C1 segment of cervical spinal cord (tissue), 14 donors: ENCODE measurements at regions not wholly inside any gene's neighbourhood (a gene's known extent, or its start where the extent isn't known, plus 50 kb on each side); places are given as distances from the start of the nearest gene placed in this dataset.

Experiments used
- DNase-seq, 14 donors: peaks; one replicate each; lab custom pipeline; 2025; lab: John Stamatoyannopoulos, UW

- no peak for DNase-seq
Observed at GRCh38 chr6:90938122-90938521, 351.2 kb upstream of the MAP3K7 start.

GRCh38 chr6:90936286-90936685, 349.4 kb upstream of the MAP3K7 start:
- DNase-seq = no peak

- DNase-seq = no peak
Observed at GRCh38 chr6:90934966-90935365, 348.1 kb upstream of the MAP3K7 start.

GRCh38 chr6:90934081-90934480, 347.2 kb upstream of the MAP3K7 start:
- DNase-seq = no peak

GRCh38 chr6:90932351-90932750, 345.5 kb upstream of the MAP3K7 start:
- DNase-seq = no peak

GRCh38 chr6:90928051-90928450, 341.2 kb upstream of the MAP3K7 start:
- no peak for DNase-seq

GRCh38 chr6:90925726-90926125, 338.9 kb upstream of the MAP3K7 start:
- DNase-seq = no peak

GRCh38 chr6:90922325-90922724, 335.5 kb upstream of the MAP3K7 start:
- DNase-seq = no peak

- no peak for DNase-seq
Observed at GRCh38 chr6:90918361-90918760, 331.5 kb upstream of the MAP3K7 start.

GRCh38 chr6:90917376-90917775, 330.5 kb upstream of the MAP3K7 start:
- DNase-seq = no peak

GRCh38 chr6:90916968-90917367, 330.1 kb upstream of the MAP3K7 start:
- DNase-seq = no peak

- DNase-seq = no peak
Observed at GRCh38 chr6:90915224-90915915, 328.5 kb upstream of the MAP3K7 start.

- DNase-seq = no peak
Observed at GRCh38 chr6:90914312-90914711, 327.4 kb upstream of the MAP3K7 start.

GRCh38 chr6:90913266-90913960, 326.5 kb upstream of the MAP3K7 start:
- DNase-seq = no peak

- no peak for DNase-seq
Observed at GRCh38 chr6:90911642-90912041, 324.8 kb upstream of the MAP3K7 start.

- no peak for DNase-seq
Observed at GRCh38 chr6:90910893-90911292, 324.0 kb upstream of the MAP3K7 start.

GRCh38 chr6:90907931-90908655, 321.2 kb upstream of the MAP3K7 start:
- DNase-seq = no peak

GRCh38 chr6:90905351-90905750, 318.5 kb upstream of the MAP3K7 start:
- DNase-seq = no peak

- no peak for DNase-seq
Observed at GRCh38 chr6:90900034-90900433, 313.2 kb upstream of the MAP3K7 start.

GRCh38 chr6:90898763-90899162, 311.9 kb upstream of the MAP3K7 start:
- DNase-seq = no peak

- no peak for DNase-seq
Observed at GRCh38 chr6:90896075-90896547, 309.2 kb upstream of the MAP3K7 start.

- no peak for DNase-seq
Observed at GRCh38 chr6:90895299-90896074, 308.6 kb upstream of the MAP3K7 start.
